ENCODE measurements at regions not wholly inside any gene's neighbourhood (a gene's known extent, or its start where the extent isn't known, plus 50 kb on each side); places are given as distances from the start of the nearest gene placed in this dataset.

GRCh38 chr4:12137575-12137974, 708.9 kb upstream of the HS3ST1 start:
- no peak for TF ChIP-seq CTCF (IDR thresholded peaks at IDR 0.05; ENCODE audit: borderline replicate concordance, insufficient read depth, low read depth, low read length)
- no peak overlapping the region for H3K4me3 ChIP-seq (ENCODE audit: low read depth, low read length)

GRCh38 chr4:12126474-12126873, 697.8 kb upstream of the HS3ST1 start:
- H3K4me3 ChIP-seq (ENCODE audit: low read depth, low read length): no peak overlapping the region
- TF ChIP-seq CTCF (IDR thresholded peaks at IDR 0.05; ENCODE audit: borderline replicate concordance, insufficient read depth, low read depth, low read length): no peak

- TF ChIP-seq CTCF (IDR thresholded peaks at IDR 0.05; ENCODE audit: borderline replicate concordance, insufficient read depth, low read depth, low read length): no peak
- no peak overlapping the region for H3K4me3 ChIP-seq (ENCODE audit: low read depth, low read length)
These were observed 695.4 kb upstream of the HS3ST1 start for GRCh38 chr4:12124138-12124537.

- TF ChIP-seq CTCF (IDR thresholded peaks at IDR 0.05; ENCODE audit: borderline replicate concordance, insufficient read depth, low read depth, low read length): no peak
- H3K4me3 ChIP-seq (ENCODE audit: low read depth, low read length): no peak overlapping the region
These were observed 695.0 kb upstream of the HS3ST1 start for GRCh38 chr4:12123707-12124106.

GRCh38 chr4:12122316-12122715, 693.6 kb upstream of the HS3ST1 start:
- no peak for TF ChIP-seq CTCF (IDR thresholded peaks at IDR 0.05; ENCODE audit: borderline replicate concordance, insufficient read depth, low read depth, low read length)
- H3K4me3 ChIP-seq (ENCODE audit: low read depth, low read length): no peak overlapping the region

- TF ChIP-seq CTCF (IDR thresholded peaks at IDR 0.05; ENCODE audit: borderline replicate concordance, insufficient read depth, low read depth, low read length): no peak
- H3K4me3 ChIP-seq (ENCODE audit: low read depth, low read length): no peak overlapping the region
These were observed 692.3 kb upstream of the HS3ST1 start for GRCh38 chr4:12120968-12121367.

GRCh38 chr4:12118651-12119213, 690.0 kb upstream of the HS3ST1 start:
- TF ChIP-seq CTCF (IDR thresholded peaks at IDR 0.05; ENCODE audit: borderline replicate concordance, insufficient read depth, low read depth, low read length): no peak

More at GRCh38 chr4:12118651-12119213, 690.0 kb upstream of the HS3ST1 start:
- H3K4me3 ChIP-seq (ENCODE audit: low read depth, low read length): no peak overlapping the region

All from GM12875 (cell line).